Esophagus muscularis mucosa (tissue), 3 donors: ENCODE measurements at regions not wholly inside any gene's neighbourhood (a gene's known extent, or its start where the extent isn't known, plus 50 kb on each side); places are given as distances from the start of the nearest gene placed in this dataset.

Source experiments
- CTCF ChIP-seq, 3 experiments: fragments of 200-600 bp in 2 of 3; fragments of 450-650 bp in 1 of 3; sonication (generic) in 2 of 3; IDR thresholded peaks; one replicate each; pipeline ENCODE4 v1.5.1; 2017 to 2019; ENCODE audit warnings: antibody characterized with exemption in 3 of 3, mild to moderate bottlenecking in 2 of 3, moderate library complexity in 1 of 3
- POLR2A ChIP-seq: fragments of 450-650 bp; IDR thresholded peaks from one replicate; pipeline ENCODE4 v1.6.1; 2017; ENCODE audit warnings: antibody characterized with exemption, moderate library complexity, mild to moderate bottlenecking, low read depth

GRCh38 chr2:120519469-120519868 is 173.5 kb downstream of the INHBB start:
- TF ChIP-seq CTCF (IDR thresholded peaks at IDR 0.05) = no peak
- TF ChIP-seq POLR2A = no peak
